Dermis microvascular lymphatic vessel endothelial cell (primary cell): ENCODE measurements at regions not wholly inside any gene's neighbourhood (a gene's known extent, or its start where the extent isn't known, plus 50 kb on each side); places are given as distances from the start of the nearest gene placed in this dataset.

ENCODE experiments used
- DNase-seq, 2 donors: peaks; one replicate each; pipeline versions ENCODE4 v3.0.0 to v3.0.0-alpha.2; 2010; ENCODE audit warnings: low read depth in 2 of 2

- DNase-seq = no peak
Observed at GRCh38 chr5:60338846-60339245, 361.1 kb downstream of the DEPDC1B start.

GRCh38 chr5:60336491-60336890, 363.5 kb downstream of the DEPDC1B start:
- DNase-seq = no peak

GRCh38 chr5:60335913-60336312, 364.1 kb downstream of the DEPDC1B start:
- no peak for DNase-seq

- no peak for DNase-seq
Observed at GRCh38 chr5:60334281-60334713, 365.7 kb downstream of the DEPDC1B start.

GRCh38 chr5:60333005-60333571, 366.9 kb downstream of the DEPDC1B start:
- no peak for DNase-seq

GRCh38 chr5:60332244-60333004, 367.5 kb downstream of the DEPDC1B start:
- DNase-seq = peak in 1 of 2 donors; percentile 3

- DNase-seq = no peak
Observed at GRCh38 chr5:60330236-60330635, 369.7 kb downstream of the DEPDC1B start.

- no peak for DNase-seq
Observed at GRCh38 chr5:60325870-60326269, 374.1 kb downstream of the DEPDC1B start.

GRCh38 chr5:60323596-60323995, 376.4 kb downstream of the DEPDC1B start:
- no peak for DNase-seq

GRCh38 chr5:60312098-60312497, 387.9 kb downstream of the DEPDC1B start:
- DNase-seq = no peak

- DNase-seq = no peak
Observed at GRCh38 chr5:60299944-60300343, 400.0 kb downstream of the DEPDC1B start.

- DNase-seq = no peak
Observed at GRCh38 chr5:60297658-60298057, 402.3 kb downstream of the DEPDC1B start.

- DNase-seq = peak in 1 of 2 donors; percentile 16
Observed at GRCh38 chr5:60295423-60295822, 401.9 kb upstream of the PDE4D start.

GRCh38 chr5:60293518-60293917, 400.0 kb upstream of the PDE4D start:
- DNase-seq = no peak

GRCh38 chr5:60287174-60287771, 393.7 kb upstream of the PDE4D start:
- peak; percentile 23 to 81 for DNase-seq

GRCh38 chr5:60285910-60286309, 392.4 kb upstream of the PDE4D start:
- no peak for DNase-seq

- no peak for DNase-seq
Observed at GRCh38 chr5:60280943-60281342, 387.4 kb upstream of the PDE4D start.

GRCh38 chr5:60277941-60278340, 384.4 kb upstream of the PDE4D start:
- peak in 1 of 2 donors; percentile 42 for DNase-seq

- DNase-seq = no peak
Observed at GRCh38 chr5:60274747-60275146, 381.2 kb upstream of the PDE4D start.

- DNase-seq = no peak
Observed at GRCh38 chr5:60271517-60271916, 378.0 kb upstream of the PDE4D start.

GRCh38 chr5:60267907-60268306, 374.4 kb upstream of the PDE4D start:
- DNase-seq = no peak

- no peak for DNase-seq
Observed at GRCh38 chr5:60263346-60263745, 369.8 kb upstream of the PDE4D start.
